GM12865 (cell line): ENCODE measurements at regions not wholly inside any gene's neighbourhood (a gene's known extent, or its start where the extent isn't known, plus 50 kb on each side); places are given as distances from the start of the nearest gene placed in this dataset.
"Not testable (repeated sequence)": the region's sequence is repeated elsewhere in the genome, so short reads cannot be mapped to it uniquely, and the experiment has no call there.

Source experiments
- DNase-seq: peaks from one replicate; pipeline ENCODE4 v3.0.0; 2010; ENCODE audit warnings: low read depth
- H3K4me3 ChIP-seq: 2 replicates; pipeline ENCODE4 v1.5.1; 2011; ENCODE audit warnings: mild to moderate bottlenecking, low read depth, low read length, control low read depth
- CTCF ChIP-seq: IDR thresholded peaks from 2 replicates; pipeline ENCODE4 v1.5.1; 2011; ENCODE audit warnings: low read length, control low read depth, low read depth, inconsistent platforms; ENCODE audit not compliant: insufficient read depth; ENCODE audit errors: missing control alignments

- no peak overlapping the region for H3K4me3 ChIP-seq
- peak; percentile 9 for DNase-seq
- no peak for TF ChIP-seq CTCF
Observed at GRCh38 chr5:75839547-75839946, 122.3 kb upstream of the POC5 start.

- no peak for TF ChIP-seq CTCF
- no peak overlapping the region for H3K4me3 ChIP-seq
- DNase-seq, result peak; percentile 27
Observed at GRCh38 chr5:75837258-75837841, 120.1 kb upstream of the POC5 start.

GRCh38 chr5:75831561-75831960 lies 114.3 kb upstream of the POC5 start:
- TF ChIP-seq CTCF, result no peak
- H3K4me3 ChIP-seq, result no peak overlapping the region

GRCh38 chr5:75828029-75828428 lies 110.8 kb upstream of the POC5 start:
- TF ChIP-seq CTCF, result no peak
- no peak overlapping the region for H3K4me3 ChIP-seq

More at GRCh38 chr5:75831561-75831960, 114.3 kb upstream of the POC5 start:
- DNase-seq, result no peak

GRCh38 chr5:75824323-75824722 lies 107.1 kb upstream of the POC5 start:
- no peak for DNase-seq
- TF ChIP-seq CTCF, result no peak
- H3K4me3 ChIP-seq, result no peak overlapping the region

More at GRCh38 chr5:75828029-75828428, 110.8 kb upstream of the POC5 start:
- DNase-seq, result no peak

GRCh38 chr5:75823811-75824210 lies 106.6 kb upstream of the POC5 start:
- no peak overlapping the region for H3K4me3 ChIP-seq
- DNase-seq, result no peak
- no peak for TF ChIP-seq CTCF

GRCh38 chr5:75818661-75819060 lies 101.4 kb upstream of the POC5 start:
- DNase-seq, result no peak
- H3K4me3 ChIP-seq, result no peak overlapping the region
- no peak for TF ChIP-seq CTCF

GRCh38 chr5:75799695-75800094 lies 82.5 kb upstream of the POC5 start:
- DNase-seq, H3K4me3 ChIP-seq: not testable (repeated sequence)

GRCh38 chr5:75769338-75769737 lies 52.1 kb upstream of the POC5 start:
- DNase-seq, H3K4me3 ChIP-seq: not testable (repeated sequence)
